Lower leg skin (tissue), 3 donors: ENCODE measurements at regions not wholly inside any gene's neighbourhood (a gene's known extent, or its start where the extent isn't known, plus 50 kb on each side); places are given as distances from the start of the nearest gene placed in this dataset.

Experiments
- POLR2A ChIP-seq, 2 donors: fragments of 450-650 bp; IDR thresholded peaks; one replicate each; pipeline ENCODE4 v1.6.1; 2016 to 2017; ENCODE audit warnings: antibody characterized with exemption in 2 of 2, mild to moderate bottlenecking in 1 of 2, moderate library complexity in 1 of 2
- TF ChIP-seq, protein P1 (sequence below), 3 donors: fragments of 450-650 bp; IDR thresholded peaks; one replicate each; pipeline ENCODE4 v1.5.1; 2016; ENCODE audit warnings: antibody characterized with exemption in 3 of 3, mild to moderate bottlenecking in 3 of 3, moderate library complexity in 2 of 3

DNA sequence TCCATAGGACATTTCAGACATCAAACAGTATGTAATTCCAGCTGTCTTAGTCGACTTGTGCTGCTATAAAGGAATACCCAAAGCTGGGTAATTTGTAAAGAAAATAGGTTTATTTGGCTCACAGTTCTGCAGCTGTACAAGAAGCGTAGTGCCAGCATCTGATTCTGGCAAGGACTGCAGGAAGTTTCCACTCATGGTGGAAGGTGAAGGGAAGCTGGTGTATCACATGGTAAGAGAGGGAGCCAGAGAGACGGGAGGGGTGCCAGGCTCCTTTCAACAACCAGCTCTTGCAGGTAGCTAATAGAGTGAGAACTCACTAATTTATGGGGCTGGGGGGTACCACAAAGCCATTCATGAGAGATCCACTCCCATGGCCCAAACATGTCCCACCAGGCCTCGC is 253.0 kb upstream of the FGF13 start:
- TF ChIP-seq, protein P1, sequence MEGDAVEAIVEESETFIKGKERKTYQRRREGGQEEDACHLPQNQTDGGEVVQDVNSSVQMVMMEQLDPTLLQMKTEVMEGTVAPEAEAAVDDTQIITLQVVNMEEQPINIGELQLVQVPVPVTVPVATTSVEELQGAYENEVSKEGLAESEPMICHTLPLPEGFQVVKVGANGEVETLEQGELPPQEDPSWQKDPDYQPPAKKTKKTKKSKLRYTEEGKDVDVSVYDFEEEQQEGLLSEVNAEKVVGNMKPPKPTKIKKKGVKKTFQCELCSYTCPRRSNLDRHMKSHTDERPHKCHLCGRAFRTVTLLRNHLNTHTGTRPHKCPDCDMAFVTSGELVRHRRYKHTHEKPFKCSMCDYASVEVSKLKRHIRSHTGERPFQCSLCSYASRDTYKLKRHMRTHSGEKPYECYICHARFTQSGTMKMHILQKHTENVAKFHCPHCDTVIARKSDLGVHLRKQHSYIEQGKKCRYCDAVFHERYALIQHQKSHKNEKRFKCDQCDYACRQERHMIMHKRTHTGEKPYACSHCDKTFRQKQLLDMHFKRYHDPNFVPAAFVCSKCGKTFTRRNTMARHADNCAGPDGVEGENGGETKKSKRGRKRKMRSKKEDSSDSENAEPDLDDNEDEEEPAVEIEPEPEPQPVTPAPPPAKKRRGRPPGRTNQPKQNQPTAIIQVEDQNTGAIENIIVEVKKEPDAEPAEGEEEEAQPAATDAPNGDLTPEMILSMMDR (IDR thresholded peaks at IDR 0.05), result no peak
- no peak for TF ChIP-seq POLR2A (IDR thresholded peaks at IDR 0.05)
